OCI-LY3 (cell line): ENCODE measurements at regions not wholly inside any gene's neighbourhood (a gene's known extent, or its start where the extent isn't known, plus 50 kb on each side); places are given as distances from the start of the nearest gene placed in this dataset.

ENCODE experiments used
- CTCF ChIP-seq: fragments of 200-600, 300-600 bp; sonication (generic); IDR thresholded peaks from 2 replicates; pipeline ENCODE4 v1.5.1; 2014; ENCODE audit warnings: antibody characterized with exemption, low read length, low read depth
- EZH2phosphoT487 ChIP-seq: fragments of 200-600 bp; shearing (Covaris generic); IDR thresholded peaks from 2 replicates; pipeline ENCODE4 v1.6.1; 2018; ENCODE audit warnings: antibody characterized with exemption, mixed run types, low read depth

- TF ChIP-seq CTCF, result no peak
- TF ChIP-seq EZH2phosphoT487, result no peak
Measured at GRCh38 chr12:65638324-65638723, 186.0 kb upstream of the HMGA2 start.
